RPMI7951 (cell line): ENCODE measurements at regions not wholly inside any gene's neighbourhood (a gene's known extent, or its start where the extent isn't known, plus 50 kb on each side); places are given as distances from the start of the nearest gene placed in this dataset.

ENCODE experiments used
- DNase-seq: peaks from one replicate; pipeline ENCODE4 v3.0.0-alpha.2; 2012; ENCODE audit warnings: low read depth

DNA sequence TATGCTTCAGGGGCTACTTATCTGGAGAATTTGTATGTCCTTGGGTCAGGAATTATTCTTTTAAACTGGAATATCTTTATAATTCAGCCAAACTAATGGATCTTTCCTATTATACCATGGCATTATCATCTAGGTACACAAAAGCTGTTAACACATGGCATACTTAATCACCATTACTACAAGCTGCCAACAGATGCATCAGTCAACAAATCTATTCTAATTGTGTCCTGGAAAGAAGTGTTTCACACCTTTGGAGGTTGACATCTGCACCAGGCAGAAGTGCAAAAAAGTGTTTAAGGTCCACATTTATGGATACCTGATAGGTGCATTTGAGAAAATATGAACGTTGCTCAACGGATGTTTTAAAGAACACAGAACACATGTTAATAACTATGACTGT lies 470.2 kb upstream of the ADGRL2 start:
- no peak for DNase-seq

- DNase-seq, result no peak
These were observed 470.6 kb upstream of the ADGRL2 start for GRCh38 chr1:81330111-81330510.

DNA sequence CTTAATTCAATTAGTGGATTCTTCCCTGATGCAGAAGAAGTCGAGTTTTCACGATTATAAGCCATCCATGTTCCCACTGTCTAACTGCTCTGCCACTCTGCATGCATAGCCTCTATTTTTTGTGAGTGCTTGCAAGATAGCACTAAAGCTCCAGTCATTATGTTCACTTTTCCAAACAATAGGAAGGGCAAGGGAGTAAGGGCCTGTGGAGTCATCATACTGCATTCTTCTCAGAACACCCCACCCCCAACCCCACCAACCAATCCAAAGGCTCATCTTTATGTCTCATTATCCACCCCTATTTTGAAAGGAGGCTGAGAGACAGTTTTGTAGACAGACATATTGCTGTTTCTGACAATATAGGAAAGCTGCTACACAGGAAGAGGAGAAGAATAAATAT lies 471.7 kb upstream of the ADGRL2 start:
- no peak for DNase-seq

GRCh38 chr1:81327743-81328142 lies 473.0 kb upstream of the ADGRL2 start:
- no peak for DNase-seq

- DNase-seq, result no peak
These were observed 473.5 kb upstream of the ADGRL2 start for GRCh38 chr1:81327103-81327710.

DNA sequence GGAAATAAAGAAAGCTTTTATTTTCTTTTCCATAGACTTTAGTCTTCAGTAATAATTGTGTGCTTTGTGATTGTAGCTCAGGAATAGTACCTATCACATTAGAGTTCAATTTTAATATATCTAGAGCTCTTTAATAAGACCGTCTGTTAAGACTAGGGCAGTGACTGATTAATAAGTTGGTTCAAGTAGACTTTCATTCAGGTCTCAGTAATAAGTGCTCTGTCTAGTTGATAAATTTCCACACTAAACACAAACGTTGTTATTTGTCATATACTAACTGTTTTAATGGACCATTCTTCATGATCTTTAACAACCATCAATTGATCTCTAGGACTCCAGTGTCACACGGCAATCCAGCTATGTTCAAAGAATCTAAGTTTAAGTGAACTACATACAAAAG lies 474.5 kb upstream of the ADGRL2 start:
- DNase-seq, result no peak

- DNase-seq, result no peak
These were observed 475.3 kb upstream of the ADGRL2 start for GRCh38 chr1:81325397-81325796.

DNA sequence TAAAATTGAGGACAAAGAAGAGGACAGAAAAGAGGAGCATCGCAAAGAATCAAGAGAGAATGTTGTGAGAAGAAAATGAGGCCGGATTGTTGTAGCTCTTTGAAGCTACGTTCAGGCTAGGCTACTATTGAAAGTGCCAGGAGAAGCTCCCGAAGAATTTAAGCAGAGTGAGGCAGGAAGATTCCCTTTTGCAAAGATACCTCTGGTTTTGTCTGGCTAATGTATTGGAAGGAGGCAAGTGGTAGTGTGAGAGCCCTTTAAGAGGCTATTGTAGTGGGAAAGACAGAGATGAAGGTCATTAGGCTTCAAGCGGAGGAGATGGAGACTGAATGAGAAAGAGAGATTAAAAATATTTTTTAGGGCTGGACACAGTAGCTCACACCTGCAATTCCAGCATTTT lies 476.9 kb upstream of the ADGRL2 start:
- DNase-seq, result no peak

DNA sequence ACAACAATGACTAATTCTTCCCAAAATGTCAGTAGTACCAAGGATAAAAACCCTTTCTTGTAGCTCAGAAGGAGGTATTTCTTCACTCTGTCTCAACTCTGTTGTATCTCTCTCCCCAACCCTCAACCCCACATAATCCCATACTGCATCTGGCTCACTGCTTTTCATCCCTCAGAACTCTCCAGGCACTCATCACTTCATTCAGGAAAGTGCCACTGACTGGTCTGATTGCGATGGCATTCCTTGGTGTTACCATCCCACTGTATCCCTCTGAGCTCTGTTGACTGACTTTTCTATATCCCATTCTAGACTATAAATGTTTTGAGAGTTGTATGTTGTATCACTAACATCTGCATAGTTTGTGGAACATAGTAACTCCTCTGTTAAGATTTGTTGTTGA lies 483.5 kb upstream of the ADGRL2 start:
- no peak for DNase-seq

- DNase-seq, result no peak
These were observed 486.1 kb upstream of the ADGRL2 start for GRCh38 chr1:81314513-81315233.

DNA sequence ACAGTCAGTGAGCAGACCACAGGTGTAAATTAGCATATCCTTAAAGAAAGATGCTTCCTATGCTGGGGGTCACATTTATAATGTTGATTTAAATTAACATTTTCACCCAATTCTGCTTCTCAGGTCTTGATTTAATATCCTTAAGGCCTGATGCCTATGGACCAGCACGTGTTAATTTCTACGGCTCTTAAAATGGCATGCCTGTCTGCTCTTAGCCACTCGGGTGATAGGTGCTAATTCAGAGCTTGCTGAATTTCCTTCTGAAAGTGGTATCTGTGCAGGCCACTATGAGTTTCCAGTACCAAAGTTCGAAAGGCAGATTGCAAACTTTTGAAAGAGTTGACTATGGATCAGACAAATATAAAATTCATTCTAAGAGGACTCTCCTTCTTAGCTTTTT lies 487.4 kb upstream of the ADGRL2 start:
- DNase-seq, result no peak

- no peak for DNase-seq
These were observed 488.4 kb upstream of the ADGRL2 start for GRCh38 chr1:81312272-81312754.

- DNase-seq, result no peak
These were observed 490.5 kb upstream of the ADGRL2 start for GRCh38 chr1:81310250-81310649.

- no peak for DNase-seq
These were observed 492.5 kb upstream of the ADGRL2 start for GRCh38 chr1:81308191-81308590.

- DNase-seq, result no peak
These were observed 492.9 kb upstream of the ADGRL2 start for GRCh38 chr1:81307786-81308185.

- DNase-seq, result peak; percentile 4
These were observed 494.7 kb upstream of the ADGRL2 start for GRCh38 chr1:81305997-81306452.

DNA sequence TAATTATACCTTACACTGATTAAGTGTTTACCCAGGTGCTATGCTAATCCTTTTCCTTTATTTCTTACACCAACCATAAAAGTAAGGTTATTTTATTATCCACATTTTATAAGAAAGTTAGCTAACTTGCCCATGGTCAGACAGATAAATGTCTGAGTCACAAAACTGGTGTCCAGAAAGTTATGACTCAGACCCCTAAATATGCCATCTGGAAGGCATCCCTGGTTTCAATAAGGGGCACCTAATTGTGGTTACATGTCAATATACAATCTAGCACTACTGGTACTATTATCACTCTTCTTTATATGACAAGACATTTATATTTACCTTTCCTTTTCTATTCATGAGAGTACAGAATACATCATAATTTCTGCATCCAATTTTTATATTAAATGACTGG lies 496.5 kb upstream of the ADGRL2 start:
- peak; percentile 27 for DNase-seq

GRCh38 chr1:81299892-81300291 lies 500.8 kb upstream of the ADGRL2 start:
- no peak for DNase-seq

DNA sequence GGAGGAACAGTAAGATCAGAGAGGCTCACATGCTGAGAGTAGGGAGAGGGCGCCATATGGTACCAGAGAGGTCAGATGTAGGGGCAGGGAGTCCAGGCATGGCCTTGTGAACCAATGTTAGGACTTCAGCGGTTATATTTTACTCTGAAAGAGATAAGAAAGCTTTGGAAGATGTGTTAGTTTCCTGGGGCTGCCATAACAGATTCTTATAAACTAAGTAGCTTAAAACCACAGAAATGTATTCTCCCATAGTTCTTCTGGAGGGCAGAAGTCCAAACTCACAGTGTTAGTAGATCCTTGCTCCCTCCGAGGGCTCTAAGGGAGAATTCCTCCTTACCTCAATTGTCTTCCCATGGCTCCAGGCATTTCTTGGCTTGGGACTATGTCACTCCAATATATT lies 502.5 kb upstream of the ADGRL2 start:
- DNase-seq, result no peak

DNA sequence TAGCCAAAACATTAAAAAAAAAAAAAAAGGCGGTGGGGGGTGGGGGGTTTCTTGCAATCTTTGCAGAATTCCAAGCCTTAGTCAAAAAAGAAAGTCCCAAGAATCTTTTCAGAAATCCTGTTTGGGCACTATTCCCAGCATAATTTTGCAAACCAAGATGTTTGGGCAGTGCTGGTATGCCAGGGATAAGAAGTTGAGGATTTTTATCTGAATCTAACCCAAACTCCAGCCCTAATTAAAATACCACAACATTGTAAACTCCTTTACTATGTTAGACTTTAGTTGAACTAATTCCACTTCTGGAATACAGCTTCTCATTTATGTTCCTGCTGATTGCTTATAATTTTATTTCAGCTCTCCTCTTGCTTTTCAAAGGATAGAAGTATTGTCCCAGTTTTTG lies 504.1 kb upstream of the ADGRL2 start:
- DNase-seq, result no peak

DNA sequence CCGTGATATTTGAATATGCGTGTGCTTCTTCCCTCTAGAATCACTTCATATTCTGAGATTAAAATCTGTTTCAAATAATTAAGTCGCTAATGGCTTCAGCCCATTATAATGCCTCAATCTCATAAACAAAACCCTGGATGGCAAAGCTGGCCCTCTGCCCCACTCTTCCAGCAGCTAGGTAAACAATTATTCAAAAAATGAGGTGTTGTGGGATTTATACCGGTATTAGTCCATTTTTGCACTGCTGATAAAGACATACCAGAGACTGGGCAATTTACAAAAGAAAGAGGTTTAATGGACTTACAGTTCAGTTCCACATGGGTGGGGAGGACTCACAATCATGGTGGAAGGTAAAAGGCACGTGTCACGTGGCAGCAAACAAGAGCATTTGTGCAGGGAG lies 510.4 kb upstream of the ADGRL2 start:
- no peak for DNase-seq

DNA sequence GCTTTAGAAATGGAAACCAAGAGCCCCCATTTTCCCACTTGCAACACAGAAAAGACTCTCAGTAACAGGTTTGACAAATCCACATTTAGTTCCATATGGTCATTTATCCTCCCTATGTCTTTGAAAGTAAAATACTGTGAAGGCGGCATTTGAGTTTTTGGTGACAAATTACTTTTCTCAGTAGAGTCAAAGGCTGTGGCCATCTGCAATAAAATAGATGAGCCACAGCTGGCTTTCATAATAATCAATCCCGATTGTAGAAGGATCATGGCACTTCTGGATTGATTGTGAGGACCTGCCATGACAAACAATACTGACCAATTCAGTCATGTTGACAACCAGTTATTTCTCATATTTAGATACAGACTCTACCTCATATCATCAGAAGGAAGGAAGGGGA lies 512.0 kb upstream of the ADGRL2 start:
- DNase-seq, result no peak

DNA sequence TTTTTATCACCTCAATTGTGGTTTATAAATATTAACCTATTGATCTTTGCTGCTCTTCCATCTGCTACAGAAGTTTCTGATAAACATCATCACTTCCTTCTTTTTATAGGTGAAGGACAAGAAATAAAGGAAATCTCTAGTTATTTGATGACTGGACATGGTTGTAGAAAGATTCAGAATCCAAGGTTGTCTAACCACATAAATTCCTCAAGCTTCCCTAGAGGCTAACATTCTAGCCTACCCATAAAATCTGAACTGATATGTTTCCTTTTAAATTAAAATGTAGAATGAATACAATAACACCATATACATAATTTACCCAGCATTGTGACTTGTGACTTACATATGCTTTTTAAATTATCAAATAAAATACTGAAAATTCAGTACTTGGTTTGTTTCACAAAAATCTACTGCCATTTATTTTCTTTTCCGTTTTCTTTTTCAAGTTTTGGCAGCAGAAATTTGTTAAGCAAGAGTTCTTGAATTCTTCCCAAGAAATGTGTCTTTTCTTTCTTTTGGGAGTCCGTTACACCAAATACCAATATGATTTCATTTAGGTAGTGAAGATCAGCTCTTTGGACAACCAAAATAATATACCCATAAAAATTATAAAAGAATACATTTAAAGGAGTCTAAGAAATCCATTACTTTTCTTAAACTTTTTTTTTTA lies 513.2 kb upstream of the ADGRL2 start:
- DNase-seq, result no peak
